NCI-H510A treated with DMSO at 0.1 percent for 48 hours (cell line): ENCODE measurements at regions not wholly inside any gene's neighbourhood (a gene's known extent, or its start where the extent isn't known, plus 50 kb on each side); places are given as distances from the start of the nearest gene placed in this dataset.

Source experiments
- DNase-seq: peaks from one replicate; lab custom pipeline; 2025; lab: John Stamatoyannopoulos, UW

DNA sequence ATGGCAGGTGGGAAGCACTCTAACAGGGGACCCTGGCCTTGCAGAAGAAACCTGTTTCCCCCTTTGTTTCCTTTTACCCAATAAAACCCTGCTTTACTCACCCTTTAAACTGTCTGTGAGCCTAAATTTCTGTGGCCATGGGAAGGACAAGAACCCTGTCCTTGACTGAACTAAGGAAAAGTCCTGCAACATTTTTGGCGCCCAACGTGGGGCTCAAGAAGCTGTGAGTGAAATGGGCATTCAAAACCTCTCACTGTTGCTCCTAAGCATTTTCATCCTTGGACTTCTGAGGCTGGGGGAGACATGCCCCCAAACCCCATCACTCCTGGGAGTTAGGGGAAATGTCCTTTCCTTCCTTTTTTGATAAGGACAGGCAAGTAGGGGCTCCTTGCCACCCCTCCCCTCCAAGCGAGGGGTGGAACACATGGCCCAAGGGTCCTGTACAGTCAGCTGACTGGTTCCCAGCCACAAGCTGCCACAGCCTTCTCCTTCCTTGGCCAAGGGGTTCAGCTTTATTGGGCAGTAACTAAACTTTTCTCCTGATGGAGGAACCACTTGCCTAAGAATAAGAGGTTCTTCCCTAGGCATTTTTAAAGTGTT lies 381.6 kb downstream of the KLF5 start:
- no peak for DNase-seq

DNA sequence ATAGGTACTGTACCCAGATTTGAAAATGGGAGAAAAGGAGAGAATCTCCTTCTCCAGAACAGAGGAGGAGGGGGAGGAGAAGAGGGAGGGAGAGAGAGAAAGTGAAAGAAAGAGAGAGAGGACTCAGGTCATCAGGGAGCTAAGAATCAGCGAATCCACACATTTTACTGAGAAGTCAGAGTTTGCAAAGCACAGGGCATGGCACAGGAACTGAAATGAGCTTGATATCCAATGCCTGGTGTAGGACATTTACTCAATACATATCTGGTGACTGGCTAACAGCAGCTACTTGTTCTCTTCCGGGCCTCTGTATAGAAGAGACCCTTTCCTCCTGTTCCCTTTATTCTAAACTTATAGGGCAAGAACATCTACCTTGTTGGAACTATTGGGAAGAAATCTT lies 375.1 kb downstream of the KLF5 start:
- no peak for DNase-seq

DNA sequence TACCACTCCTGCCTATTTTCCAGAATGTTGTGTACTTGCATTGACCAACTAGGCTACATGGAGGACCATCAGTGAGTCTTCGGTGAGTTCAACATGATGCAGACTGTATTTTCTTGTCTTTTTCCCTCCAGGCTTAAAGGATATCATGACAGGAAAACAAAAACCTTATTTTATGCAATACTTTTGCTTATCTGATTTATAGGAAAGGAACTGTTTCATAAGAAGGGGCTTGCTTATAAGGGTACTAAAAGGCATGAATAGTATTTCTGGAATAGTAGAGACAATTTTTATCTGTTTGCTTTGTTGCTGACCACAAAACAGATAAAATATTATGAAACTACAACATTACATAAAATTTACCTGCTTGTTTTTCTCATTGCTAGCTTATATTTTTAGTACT lies 374.7 kb downstream of the KLF5 start:
- DNase-seq, result no peak

DNA sequence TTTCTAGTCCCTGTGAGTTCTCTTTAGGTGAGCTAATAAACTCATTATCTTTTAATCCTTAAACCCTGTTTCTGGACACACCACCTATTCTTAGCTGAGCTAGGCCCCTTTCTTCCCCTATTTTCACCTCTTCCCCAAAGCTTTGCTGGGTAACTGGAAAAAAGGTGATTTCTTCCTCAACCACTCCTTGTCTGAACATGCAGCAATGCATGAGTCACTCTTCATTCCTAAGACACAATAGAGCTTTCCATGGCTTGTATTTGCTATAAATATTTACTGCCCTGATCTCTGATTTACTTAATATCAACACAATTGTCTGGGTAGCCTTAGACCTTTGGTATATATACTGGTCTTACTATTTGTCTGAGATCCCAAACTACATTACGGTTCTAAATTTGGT lies 370.9 kb downstream of the KLF5 start:
- no peak for DNase-seq

DNA sequence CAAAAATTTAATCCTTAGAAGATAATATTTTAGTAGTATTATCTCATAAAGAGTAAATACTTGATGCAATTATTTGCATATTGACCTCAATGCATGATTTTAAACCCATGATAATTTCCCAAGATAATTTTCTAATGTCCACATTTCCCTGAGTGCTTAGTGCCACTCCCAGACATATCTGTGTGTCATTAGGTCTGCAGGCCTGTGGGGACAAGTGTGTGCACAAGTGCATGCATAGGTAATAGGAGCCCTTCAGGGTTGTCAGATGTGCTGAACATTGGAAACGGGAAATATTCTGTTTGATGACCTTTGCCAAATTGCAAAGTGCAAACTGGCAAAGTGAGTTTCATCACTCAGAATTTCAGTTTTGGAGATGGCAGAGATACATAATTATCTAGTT lies 369.9 kb downstream of the KLF5 start:
- no peak for DNase-seq

DNA sequence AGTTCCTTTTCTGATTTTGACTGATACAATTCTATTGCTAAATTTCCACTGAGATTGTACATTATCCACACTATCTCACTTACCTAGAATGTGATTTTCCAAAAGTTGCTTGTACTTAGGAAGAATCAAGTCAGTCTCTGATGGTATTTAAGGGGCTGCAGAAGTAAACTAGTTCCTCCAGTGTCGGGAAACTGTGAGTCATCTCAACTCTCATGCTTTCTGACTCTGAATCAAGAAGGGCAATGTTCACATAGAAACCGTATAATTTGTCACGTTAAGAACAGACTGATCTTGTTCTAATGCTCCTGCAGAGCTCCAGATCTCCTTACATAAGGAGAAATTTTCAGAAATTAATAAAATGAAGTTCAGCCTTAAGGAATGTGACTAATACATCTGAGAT lies 369.3 kb downstream of the KLF5 start:
- DNase-seq, result no peak

DNA sequence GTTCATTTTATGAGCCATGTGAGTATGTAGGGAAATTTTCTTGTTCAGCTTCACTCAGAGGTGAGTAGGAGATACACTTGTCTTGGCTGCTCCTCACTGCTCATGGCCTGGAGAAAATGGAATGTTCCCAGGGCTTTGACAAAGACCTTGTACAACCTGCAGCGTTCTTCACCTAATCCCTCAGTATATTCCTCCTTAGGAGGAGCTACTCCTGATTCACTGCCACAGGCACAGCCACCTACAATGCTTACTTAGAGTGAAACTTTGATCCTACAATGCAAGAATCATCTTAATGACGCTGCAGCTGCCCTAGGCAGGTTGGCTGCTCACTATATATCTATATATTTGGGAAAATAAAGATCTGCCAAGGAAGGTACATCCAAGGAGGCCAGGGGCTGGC lies 364.2 kb downstream of the KLF5 start:
- DNase-seq, result no peak

DNA sequence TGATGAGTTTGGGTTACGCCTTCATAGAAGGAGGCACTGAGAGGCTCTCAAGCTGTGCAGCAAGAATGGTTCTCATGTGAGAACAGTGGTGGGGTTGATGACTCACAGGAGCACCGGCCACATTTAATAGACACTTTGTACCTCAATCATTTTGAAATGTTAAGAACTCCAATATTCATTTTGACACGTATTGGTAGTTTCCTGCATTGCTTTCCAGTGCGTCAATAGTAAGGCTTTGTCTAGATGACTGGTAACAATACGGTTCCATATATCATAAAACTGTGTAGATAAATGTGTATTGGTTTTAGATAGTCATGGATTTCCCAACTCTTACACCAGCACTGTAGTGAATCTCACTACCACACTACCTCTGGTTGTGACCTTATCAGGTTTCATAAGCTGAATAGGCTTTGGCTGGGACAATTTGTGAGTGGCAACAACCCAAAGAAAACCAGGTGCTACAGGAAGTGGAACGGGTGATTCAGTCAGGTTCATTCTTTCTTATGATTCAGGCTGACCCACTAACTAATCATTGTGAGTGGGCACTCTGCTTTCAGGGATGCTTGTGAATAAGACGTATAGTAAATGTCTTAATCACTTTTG lies 362.6 kb downstream of the KLF5 start:
- DNase-seq, result no peak

DNA sequence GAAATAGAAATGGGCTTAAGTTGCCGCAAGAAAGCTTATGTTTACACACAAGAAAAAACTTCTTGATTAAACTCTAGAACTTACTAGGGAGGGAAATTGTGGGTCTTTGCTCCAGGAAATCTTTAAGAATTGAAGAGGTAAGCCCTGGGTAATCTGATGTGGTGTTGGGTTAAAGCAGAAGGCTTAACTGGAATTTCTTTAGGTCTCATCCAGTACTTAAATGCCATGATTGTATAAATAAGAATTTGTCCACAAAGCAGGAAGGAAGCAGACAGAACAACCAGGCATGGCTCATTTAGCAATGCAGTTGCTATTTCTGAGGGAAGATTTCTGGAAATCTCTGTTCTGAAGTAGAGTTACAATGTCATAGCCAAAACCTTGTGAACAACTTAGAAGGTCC lies 360.4 kb downstream of the KLF5 start:
- no peak for DNase-seq

DNA sequence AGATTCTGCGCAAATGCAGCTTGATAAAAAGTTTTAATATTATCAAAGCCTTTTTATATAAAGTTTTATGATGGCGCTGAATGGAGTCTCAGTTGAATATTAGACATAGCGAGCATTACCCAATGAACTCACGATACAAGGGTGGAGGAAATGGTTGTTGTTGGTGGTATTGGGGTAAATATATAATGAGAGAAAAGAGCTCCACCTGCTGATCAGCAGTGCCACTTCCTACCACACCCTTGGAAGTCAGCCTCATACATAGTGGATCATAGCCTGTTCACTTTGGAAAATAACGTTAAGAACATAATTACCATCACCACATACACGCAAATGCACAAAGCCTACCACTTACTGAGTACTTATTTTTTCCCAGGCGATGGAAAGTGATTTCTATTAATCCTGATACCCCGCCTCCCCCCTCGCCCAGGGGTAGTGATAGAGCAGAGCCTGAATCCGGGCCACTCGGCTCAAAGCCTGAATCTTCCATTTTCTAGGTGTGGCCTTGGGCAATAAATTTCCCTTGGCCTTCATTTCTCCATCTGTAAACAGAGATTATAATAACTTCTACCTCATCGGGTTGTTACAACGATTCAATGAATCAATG lies 358.3 kb downstream of the KLF5 start:
- DNase-seq, result peak; percentile 37

DNA sequence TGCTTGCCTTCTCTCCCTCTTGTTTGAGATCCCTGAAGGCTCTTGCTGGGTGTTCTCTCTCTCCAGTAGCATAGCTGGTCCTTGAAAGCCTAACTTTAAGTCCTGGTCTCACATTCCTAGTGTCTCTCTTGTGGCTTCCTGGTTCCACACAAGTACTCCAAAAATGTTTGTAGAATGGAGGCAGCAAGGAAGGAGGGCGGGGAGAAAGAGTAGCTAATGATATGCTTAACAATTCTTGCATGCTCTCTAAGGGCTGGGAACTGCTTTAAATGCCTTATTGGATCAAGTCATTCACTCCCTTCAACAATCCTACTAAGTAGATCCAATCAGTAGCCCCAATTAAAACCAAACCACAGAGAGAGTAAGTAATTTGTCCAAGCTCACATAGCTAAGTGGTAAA lies 357.3 kb downstream of the KLF5 start:
- no peak for DNase-seq

DNA sequence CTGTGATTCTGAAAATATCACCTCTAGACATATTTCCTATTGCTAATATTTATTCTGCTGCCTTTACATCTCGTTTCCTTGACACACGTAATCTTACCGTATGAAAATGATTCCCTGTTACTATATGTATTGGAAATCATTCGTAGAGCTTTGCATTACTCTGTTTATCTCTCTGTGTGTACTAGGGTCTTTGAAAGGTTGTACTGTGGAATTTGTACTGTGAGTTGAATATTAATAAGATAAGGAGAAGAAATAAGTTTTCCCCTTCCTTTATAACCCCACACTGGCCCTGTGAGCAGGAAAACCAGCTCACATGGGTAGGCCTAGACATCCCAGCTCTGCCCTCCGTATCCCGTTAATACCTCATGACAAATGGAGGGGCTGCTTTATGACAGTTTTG lies 354.9 kb downstream of the KLF5 start:
- DNase-seq, result no peak

DNA sequence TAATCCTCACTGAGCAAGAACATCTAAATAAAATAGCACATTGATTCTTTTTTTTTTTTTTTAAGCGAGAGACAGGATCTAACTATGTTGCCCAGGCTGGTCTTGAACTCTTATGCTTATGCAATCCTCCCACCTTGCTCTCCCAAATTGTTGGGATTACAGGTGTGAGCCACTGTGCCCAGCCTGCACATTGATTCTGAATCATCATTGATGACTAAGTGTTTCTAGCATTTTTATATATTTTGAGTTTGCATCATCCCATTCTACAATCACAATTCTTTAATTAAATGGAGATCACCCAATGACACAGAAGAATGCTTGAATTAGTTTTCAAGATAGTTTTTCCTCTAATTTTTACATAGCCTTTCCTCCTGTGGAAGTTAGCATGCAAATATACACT lies 354.1 kb downstream of the KLF5 start:
- DNase-seq, result no peak

DNA sequence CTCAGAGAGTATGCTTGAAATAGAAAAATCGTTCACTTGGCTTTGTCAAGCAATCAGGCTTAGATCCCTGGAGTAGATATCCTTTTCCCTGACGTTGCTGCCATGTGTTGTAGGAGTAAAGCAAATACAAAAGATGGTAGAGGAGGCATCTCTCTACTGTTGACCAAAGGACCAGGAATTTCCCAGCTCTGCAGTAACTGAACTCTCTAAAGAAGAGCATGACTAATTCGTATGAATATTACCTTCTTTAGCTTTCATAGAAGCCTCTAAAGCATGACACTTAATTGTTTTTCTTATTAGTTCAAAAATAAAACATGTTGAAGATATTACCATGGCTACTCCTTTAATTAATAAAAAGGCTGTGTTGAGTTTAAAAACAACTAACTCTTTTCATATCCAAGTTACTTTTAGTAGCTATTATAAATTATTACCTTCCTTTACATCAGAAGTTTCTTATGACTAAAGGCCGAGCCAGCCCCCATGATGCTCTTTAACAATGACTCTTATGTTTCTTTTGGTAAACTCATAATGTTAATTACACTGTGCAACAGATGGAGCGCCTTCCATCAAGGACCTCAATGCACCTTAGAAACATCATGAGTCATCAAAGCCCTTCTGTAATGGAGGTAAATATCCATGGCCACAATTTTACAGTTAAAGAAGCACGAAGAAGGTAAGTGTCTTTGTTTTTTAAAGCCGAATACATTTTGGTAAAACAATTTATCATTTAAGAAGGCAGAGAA lies 352.4 kb downstream of the KLF5 start:
- no peak for DNase-seq

DNA sequence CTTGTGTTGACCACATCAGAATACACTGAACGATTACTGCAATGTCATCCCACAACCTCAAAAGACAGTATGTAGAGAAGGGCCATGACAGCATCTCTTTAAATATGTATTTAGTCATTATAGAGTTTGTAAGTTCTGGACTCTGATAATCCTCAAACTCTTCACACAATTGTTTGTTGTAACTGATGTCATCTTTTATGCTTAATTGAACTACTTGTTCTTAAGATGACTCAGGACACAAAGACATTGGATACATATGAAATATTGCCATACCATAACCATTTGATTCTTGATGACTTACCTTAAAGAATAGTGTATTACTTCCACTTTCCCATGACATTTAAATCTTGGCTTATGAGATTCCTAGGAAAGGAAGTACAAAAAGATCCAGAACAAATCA lies 347.6 kb downstream of the KLF5 start:
- DNase-seq, result no peak

DNA sequence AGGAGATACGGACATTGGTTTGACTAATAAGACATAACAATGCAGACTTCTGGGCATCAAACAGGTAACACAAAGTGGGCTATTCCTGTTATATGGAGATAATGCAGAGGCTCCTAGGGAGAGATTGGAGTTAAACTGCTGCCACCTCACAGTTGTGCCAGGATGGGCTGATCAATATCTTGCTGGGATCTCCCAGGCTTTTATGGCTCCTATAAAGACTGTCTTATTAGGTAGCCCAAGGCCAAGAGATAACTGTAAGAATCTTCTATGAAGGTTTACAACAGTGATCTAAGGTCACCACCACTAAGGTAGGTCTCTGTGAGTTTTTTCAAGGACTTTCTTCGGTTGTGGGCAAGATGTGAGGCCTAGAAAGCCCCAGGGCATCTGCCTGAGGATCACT lies 345.8 kb downstream of the KLF5 start:
- DNase-seq, result no peak

DNA sequence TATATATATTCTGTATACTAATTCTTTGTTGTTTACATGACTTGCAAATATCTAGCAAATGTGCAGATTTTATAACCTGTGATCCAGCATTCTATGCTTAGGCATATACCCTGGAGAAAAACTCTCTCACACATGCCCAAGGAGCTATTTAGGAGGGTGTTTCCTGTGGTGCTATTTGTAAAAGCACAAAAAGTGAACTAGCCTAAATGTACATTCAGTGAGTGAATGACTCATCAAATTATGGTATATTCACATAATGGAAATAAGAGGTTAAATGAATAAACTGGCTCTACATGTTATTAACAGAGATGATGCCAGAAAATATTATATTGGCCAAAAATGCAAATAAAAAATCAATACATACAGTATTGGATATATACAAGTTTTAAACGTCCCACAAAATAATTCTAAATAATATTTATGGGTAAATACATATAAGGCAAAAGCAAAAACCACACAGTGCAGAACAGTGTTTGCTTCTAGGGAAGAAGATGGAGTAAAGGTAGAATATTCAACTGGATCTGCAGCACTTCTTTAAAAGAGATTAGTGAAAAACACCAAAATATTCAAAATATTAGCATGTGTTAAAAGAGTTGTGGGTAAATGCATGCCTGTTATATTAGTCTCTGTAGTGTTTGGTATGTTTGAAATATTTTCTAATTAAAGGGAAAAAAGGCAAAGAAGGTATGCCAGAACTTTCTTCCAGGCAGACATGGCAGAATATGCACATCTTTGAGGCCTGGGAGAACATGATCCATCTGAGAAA lies 344.7 kb downstream of the KLF5 start:
- no peak for DNase-seq

DNA sequence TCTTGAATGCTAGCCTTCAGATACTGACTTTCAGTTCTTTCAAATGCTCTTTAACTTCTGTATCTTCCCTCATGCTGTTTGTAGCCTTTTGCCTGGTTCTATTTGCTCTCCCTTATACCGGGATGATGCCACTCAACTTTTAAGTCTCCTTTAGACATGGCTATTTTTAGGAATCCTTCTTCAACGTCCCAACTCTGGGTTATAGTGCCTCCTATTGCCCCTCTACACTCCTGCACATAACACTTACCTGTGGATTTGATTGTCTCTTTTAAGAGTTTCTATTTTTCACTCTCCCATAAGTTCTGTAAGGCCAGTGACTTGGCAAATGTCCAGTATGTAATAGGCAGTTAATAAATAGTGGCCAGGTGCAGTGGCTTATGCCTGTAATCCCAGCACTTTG lies 343.0 kb downstream of the KLF5 start:
- DNase-seq, result no peak

DNA sequence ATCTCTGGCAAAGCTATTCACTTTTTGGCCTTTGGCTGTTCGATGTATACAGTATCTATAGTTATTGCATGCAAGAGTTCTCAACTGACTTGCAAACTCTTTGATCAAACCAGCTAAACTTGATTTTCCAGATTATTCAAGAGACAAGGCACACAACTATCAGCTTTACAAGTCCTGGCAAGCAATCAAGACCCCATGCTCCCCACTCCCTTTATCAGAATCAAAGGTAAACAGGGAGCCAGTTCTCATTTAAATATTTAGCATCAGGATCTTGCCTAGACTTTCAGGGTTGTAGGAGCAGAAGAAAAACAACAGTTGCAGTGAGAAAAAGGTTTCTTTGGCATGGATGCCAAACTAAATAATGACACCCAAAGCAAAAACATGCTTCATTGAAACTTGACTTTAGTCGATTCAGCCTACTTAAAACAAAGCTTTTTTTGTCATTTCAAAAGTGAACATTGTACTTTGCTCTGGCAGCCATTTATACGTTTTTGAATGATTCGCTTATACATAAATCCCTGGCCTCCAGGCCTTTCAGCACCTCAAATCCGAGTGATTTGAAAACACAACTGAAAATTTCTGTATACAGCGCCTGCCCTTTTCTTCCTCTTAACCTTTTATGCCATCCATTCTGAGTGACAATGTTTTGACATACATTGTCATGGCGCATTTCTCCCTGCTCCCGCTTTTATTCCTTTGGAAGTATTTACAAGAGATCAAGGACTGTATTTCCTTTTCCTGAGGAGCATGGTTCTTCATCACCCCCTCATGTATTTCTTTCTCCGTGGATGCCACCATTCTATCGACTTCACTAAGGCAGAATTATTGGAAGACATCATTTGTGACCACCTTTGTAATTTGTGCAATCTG lies 340.8 kb downstream of the KLF5 start:
- DNase-seq, result peak; percentile 64

DNA sequence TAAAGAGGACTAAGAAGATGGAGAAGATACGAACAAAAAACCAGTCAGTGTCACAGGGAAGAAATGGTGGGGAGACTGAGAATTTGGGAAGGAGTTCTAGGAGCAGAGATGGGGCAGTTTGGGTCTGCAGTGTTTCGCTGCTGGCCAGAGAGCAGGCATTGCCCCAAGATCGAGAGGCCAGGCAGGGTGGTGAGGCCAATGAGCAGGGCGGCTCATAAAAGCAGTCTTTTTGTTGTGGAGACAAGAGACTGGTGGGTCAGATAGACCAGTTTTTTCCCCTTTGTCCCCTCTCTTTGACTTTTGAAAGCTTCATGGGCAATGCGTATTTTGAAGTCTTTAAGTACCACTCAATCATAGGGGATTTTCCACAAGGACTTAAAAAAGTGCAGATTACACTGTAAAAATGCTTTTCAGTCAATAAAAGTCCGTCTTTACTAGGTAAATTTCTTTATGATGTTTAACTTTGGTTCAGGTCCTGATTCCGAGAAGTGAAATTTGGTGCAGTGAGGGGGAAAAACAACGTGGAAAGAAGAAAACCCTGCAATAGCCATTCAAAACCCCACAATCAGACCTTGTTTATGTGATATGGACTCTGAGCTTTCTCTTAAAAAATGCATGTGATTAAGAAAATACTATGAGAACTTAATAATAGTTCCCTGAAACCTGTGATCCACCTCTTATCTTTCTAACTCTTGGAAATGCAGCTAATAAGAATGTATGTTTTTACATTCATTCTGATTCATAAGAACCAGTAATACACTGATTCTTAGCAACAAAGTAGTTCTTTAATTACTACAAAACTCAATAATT lies 338.9 kb downstream of the KLF5 start:
- DNase-seq, result no peak

DNA sequence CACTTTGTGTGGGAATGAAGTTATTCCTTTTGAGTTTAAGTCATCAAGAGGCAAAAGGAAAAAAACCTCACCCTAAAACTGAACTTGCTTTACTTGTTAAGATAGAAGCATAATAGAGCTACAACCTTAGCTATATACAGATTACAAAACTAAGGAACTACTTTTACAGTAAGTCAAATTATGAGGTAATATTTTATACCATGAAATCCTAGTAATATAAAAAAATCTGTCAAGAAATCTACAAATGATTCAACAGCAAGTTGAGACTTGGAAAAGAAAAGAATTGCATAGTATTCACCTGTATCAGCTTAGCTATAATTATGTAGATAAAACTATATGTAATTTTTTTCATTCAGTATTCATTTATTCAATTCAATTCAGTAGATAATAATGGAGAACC lies 335.3 kb downstream of the KLF5 start:
- DNase-seq, result no peak
